ENCODE measurements at regions not wholly inside any gene's neighbourhood (a gene's known extent, or its start where the extent isn't known, plus 50 kb on each side); places are given as distances from the start of the nearest gene placed in this dataset.
A peak's percentile ranks its signal among the peaks of the same experiment; 100 is the strongest.
"Not testable (repeated sequence)": the region's sequence is repeated elsewhere in the genome, so short reads cannot be mapped to it uniquely, and the experiment has no call there.

- not testable (repeated sequence) for DNase-seq (ENCODE audit: low read depth)
Measured at GRCh38 chr11:10947935-10948334, 90.1 kb upstream of the ZBED5 start.

DNA sequence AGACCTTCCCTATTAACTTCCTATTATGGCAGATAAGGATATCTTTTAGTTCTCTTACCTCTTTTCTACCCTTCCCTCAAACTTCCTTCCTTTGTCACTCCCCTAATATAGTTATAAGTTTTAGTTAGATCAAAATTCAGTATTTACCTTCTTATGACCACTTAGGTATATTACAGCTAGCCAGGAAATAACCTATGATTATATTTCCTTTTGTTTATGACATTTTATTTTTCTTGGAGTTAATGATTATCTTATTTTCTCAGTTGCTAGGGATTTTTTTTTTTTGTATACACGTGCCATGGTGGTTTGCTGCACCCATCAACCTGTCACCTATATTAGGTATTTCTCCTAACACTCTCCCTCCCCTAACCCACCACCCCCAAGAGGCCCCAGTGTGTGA is 88.2 kb upstream of the ZBED5 start:
- DNase-seq (ENCODE audit: low read depth): no peak

DNA sequence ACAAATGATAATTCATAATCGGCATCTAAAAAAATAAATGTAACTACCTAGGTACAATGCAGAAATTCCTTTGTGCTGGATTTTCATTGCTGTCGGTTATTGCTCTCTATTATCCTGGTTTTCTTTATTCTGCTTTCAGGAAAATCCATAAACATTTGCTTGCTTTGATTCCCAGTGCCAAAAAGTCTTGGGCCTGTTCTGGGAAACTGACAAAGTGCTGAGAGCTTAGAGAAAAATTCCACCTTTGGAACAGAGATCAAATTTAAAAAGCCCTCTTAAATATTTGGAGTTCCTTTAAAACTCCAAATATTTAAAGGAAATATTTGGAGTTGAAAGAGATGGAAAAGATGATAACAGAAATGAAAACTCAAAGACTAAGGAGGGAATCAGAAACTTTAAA is 87.3 kb upstream of the ZBED5 start:
- DNase-seq (ENCODE audit: low read depth): no peak

- no peak for DNase-seq (ENCODE audit: low read depth)
Measured at GRCh38 chr11:10943968-10944367, 86.1 kb upstream of the ZBED5 start.

DNA sequence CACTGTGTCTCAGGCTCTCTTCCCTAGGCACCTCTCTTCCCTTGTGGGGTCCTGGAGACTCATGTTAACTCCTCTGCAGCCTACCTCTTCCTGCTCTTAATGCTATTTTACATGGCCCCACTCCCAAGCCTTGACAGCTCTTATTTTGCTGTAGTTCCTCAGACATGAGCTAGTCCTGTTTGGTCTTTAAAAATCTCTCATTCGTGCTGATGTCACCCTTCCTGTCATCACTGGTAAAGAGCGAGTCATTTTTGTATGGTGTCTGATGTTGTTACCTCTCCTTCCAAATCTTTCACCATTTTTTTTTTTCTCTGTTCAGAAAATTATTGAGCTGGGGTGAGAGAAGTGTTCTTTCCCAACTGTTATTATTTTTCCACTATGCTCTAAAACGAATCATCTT is 84.8 kb upstream of the ZBED5 start:
- DNase-seq (ENCODE audit: low read depth): no peak

GRCh38 chr11:10941871-10942270 is 84.0 kb upstream of the ZBED5 start:
- DNase-seq (ENCODE audit: low read depth): no peak

- DNase-seq (ENCODE audit: low read depth): no peak
Measured at GRCh38 chr11:10941414-10941813, 83.6 kb upstream of the ZBED5 start.

DNA sequence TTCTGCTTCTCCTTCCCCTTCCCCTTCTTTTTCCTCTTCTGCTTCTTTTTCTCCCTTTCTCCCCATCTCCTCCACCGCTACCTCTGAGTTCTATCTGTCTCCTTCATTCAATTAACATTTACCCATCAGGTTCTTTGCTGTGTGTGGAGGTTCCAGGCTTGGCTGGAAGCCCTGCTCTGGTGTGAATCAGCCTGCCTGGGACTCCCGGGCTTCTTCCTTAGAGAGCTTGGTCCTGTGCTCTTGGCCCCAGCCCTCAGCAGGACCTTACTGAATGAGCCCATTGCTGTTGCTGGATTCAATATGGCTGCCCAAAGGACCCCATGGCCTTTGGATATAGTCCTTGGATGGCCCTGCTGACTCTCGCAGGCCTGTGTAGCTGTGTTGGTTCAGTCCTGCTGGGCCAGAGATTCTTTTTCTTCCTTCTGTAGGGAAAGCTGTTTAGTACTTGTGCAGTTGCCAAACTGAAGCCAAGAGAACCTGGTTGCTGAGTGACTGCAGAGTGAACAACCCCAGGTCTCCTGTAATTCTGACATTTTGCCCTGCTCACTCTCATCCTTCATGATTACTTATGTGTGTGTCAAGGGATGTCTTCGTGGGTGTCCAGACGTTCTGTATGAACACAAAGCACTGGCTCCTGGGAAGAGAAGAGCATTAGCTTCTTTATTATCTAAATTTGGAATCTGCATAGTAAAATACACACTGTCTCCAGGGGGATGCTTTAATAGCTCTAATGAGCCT is 81.0 kb upstream of the ZBED5 start:
- DNase-seq (ENCODE audit: low read depth): no peak

DNA sequence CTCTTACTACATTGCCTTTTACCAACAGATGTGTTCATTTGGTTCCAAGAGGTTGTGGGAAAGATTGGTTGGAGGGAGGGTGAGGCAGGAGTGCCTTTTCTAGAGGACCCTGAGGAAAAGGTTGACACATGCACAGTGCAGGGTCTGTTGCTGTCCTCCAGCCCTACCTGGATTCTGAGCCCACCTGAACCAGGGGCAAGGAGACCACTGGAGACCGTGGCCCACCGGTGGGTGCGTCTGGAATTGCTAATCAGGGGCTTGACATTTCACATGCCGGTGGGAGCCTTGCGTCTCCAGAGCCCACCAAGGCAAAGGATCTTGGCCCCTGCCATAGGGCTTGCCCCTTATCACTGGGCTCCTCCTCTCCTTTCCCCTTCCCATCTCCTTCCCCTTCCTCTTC is 80.4 kb upstream of the ZBED5 start:
- DNase-seq (ENCODE audit: low read depth): no peak

DNA sequence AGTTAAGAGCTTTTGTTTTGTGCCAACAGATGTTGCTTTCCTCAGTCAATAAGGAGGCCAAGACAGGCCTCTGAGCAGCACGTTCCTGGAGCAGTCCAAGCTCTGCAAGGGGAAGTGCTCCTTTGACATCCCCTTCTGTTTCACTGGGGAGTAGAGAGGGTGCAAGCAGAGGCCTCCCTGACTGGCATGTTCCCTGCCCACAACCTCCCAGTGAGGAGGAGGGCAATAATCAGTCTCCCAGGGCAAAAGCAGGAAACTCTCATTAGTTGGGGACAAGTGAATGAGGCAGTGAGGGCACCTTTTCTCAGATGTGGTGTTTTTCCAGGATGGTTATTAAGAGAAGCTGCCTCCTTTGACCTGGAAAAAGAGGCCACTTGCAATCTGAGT is 79.5 kb upstream of the ZBED5 start:
- DNase-seq (ENCODE audit: low read depth): no peak

DNA sequence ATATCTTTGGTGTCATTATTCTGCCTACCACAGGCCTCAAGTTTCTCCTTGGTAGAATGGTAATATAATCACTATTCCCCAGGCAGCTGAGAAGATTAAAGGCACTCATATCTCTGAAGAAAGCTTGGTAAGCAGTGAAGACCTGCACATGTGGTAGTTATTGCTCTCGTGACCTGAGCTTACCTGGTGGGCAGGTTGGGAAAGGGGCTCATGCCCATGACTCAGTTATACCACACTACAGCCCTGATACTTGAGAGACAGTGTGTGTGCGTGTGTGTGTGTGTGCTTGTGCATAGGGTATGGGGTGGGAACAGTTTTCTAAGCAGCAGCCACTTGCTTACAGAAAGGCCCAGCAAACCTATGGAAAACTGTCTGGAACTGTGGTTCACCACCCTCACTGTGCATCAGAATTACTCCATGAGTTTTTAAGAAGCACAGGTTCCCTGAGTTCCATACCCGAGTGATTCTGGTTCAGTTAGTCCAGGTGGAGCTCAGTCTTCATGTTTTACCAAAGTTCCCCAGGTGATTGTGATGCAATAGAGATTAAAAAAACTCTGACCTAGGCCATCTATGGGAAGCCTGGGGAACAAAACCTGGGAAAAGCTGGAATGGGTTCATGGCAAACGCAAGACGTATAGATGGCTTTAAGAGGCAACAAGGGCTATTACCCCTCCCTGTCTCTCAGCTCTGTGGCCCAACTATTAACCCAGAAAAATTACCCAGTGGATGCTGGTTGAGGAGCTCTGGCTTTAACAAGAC is 79.0 kb upstream of the ZBED5 start:
- DNase-seq (ENCODE audit: low read depth): no peak

- DNase-seq (ENCODE audit: low read depth): no peak
Measured at GRCh38 chr11:10935015-10935559, 77.2 kb upstream of the ZBED5 start.

GRCh38 chr11:10934293-10934860 is 76.5 kb upstream of the ZBED5 start:
- no peak for DNase-seq (ENCODE audit: low read depth)

- peak; percentile 76 for DNase-seq (ENCODE audit: low read depth)
Measured at GRCh38 chr11:10933455-10934292, 75.8 kb upstream of the ZBED5 start.

GRCh38 chr11:10932976-10933375 is 75.1 kb upstream of the ZBED5 start:
- DNase-seq (ENCODE audit: low read depth): no peak

DNA sequence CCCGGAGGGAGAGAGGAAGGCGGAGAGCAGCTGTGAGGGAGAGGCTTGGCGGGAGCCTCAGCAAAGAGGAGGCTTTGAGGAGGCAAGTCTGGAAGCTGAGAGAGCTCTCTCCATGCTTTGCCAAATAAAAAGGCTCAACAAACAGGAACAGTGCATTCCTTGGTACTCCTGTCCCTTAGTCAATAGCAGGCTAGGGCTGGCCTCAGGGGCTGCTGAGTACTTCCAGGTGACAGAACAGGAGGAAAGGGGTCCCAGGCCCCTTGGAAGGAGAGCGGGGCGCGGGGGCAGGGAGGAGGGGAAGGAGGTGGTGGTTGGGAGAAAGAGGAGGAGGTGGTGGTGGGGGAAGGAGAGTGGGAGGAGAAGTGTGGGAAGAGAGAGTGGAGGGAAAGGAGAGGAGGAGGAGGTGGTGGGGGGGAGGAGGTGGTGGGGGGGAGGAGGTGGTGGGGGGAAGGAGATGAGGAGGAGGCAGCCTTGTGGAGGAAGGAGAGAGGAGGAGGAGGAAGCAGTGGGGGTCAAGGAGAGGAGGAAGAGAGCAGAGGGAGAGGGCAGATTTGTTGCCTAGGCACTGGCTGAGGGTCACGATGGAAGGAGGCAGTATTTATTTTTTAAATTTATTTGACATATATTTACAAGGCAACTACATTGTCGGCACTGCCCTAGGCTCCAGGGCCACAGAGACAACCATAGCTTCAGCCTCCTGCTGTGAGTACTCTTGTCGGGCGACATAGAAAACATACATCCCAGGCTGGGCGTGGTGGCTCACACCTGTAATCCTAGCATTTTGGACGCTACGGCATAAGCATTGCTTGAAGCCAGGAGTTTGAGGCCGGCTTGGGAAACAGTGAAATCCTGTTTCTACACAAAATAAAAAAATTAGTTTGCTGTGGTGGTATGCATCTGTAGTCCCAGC is 74.2 kb upstream of the ZBED5 start:
- no peak for DNase-seq (ENCODE audit: low read depth)

- DNase-seq (ENCODE audit: low read depth): no peak
Measured at GRCh38 chr11:10930972-10931760, 73.3 kb upstream of the ZBED5 start.

DNA sequence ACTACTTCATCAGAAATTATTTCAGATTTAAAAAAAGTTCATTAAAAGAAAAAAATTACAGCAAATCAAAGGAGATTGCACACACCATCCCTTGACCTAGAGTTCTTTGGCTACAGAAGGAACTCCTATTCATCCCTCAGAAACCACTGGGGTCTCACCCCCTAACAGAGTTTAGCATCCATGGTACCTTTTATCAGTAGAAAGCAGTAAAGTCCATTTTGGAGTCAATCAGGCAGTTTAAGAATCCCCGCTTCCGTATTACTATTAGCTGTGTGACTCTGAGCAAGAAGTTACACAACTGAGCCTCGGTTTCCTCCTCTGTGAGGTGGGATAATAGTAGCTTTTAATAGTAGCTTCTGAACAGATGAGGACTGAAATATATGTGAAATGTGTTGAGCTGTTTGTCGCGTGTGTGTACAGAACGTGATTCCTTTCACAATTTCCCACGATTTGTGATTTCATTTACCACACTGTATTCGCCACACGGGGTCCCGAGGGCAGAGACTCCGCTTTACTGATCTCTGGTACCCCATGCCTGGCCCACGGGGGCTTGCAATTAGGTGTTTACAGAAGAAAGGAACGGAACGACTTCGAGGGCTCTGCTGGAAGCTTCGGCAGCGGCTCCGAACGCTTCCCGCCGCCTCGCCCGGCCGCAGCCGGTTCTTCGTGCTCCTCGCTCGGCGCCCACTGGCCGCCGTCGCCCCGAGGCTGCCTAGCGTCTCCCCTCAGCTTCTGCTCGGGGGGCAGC is 72.5 kb upstream of the ZBED5 start:
- no peak for DNase-seq (ENCODE audit: low read depth)

- no peak for DNase-seq (ENCODE audit: low read depth)
Measured at GRCh38 chr11:10927538-10927937, 69.7 kb upstream of the ZBED5 start.

- DNase-seq (ENCODE audit: low read depth): no peak
Measured at GRCh38 chr11:10926801-10927211, 69.0 kb upstream of the ZBED5 start.

Data from stimulated activated CD8-positive, alpha-beta memory T cell treated with anti-CD3 and anti-CD28 coated beads, Interleukin-15, amount 100 ng/mL, for 1 hour (primary cell).